ENCODE measurements at regions not wholly inside any gene's neighbourhood (a gene's known extent, or its start where the extent isn't known, plus 50 kb on each side); places are given as distances from the start of the nearest gene placed in this dataset.

GRCh38 chr17:13346996-13347762 is 254.6 kb downstream of the HS3ST3A1 start:
- Mint-ChIP-seq H3K4me3 (no peak overlapping the region), H3K36me3 (no peaks in the 10 kb centered on the region), H3K4me1 (no peaks in the 10 kb centered on the region), H3K27me3 (ENCODE audit: low read depth) (no peaks in the 10 kb centered on the region), H3K27ac (no peak overlapping the region), H3K9me3 (peaks cover 8% of the 10 kb centered on the region)
- no peak for DNase-seq (ENCODE audit: low spot score in 2 of 2, unreplicated experiment in 2 of 2)
- TF ChIP-seq, protein P1, sequence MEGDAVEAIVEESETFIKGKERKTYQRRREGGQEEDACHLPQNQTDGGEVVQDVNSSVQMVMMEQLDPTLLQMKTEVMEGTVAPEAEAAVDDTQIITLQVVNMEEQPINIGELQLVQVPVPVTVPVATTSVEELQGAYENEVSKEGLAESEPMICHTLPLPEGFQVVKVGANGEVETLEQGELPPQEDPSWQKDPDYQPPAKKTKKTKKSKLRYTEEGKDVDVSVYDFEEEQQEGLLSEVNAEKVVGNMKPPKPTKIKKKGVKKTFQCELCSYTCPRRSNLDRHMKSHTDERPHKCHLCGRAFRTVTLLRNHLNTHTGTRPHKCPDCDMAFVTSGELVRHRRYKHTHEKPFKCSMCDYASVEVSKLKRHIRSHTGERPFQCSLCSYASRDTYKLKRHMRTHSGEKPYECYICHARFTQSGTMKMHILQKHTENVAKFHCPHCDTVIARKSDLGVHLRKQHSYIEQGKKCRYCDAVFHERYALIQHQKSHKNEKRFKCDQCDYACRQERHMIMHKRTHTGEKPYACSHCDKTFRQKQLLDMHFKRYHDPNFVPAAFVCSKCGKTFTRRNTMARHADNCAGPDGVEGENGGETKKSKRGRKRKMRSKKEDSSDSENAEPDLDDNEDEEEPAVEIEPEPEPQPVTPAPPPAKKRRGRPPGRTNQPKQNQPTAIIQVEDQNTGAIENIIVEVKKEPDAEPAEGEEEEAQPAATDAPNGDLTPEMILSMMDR (IDR thresholded peaks at IDR 0.05; ENCODE audit: unreplicated experiment) = no peak

- TF ChIP-seq, protein P1 (IDR thresholded peaks at IDR 0.05; ENCODE audit: unreplicated experiment) = no peak
Measured at GRCh38 chr17:13346592-13346991, 255.1 kb downstream of the HS3ST3A1 start.

GRCh38 chr17:13346081-13346533 is 255.6 kb downstream of the HS3ST3A1 start:
- H3K4me3 Mint-ChIP-seq = no peak overlapping the region
- peaks cover 8% of the 10 kb centered on the region for H3K9me3 Mint-ChIP-seq
- no peaks in the 10 kb centered on the region for H3K27me3 Mint-ChIP-seq (ENCODE audit: low read depth)
- no peak overlapping the region for H3K27ac Mint-ChIP-seq
- DNase-seq (ENCODE audit: low spot score in 2 of 2, unreplicated experiment in 2 of 2) = no peak
- TF ChIP-seq, protein P1 (IDR thresholded peaks at IDR 0.05; ENCODE audit: unreplicated experiment) = no peak
- no peaks in the 10 kb centered on the region for H3K36me3 Mint-ChIP-seq
- H3K4me1 Mint-ChIP-seq = no peaks in the 10 kb centered on the region

More at GRCh38 chr17:13346592-13346991, 255.1 kb downstream of the HS3ST3A1 start:
- DNase-seq (ENCODE audit: low spot score in 2 of 2, unreplicated experiment in 2 of 2) = no peak
- no peaks in the 10 kb centered on the region for H3K36me3 Mint-ChIP-seq
- no peak overlapping the region for H3K27ac Mint-ChIP-seq
- peaks cover 8% of the 10 kb centered on the region for H3K9me3 Mint-ChIP-seq
- H3K4me3 Mint-ChIP-seq = no peak overlapping the region
- no peaks in the 10 kb centered on the region for H3K4me1 Mint-ChIP-seq
- no peaks in the 10 kb centered on the region for H3K27me3 Mint-ChIP-seq (ENCODE audit: low read depth)

GRCh38 chr17:13338421-13338820 is 263.3 kb downstream of the HS3ST3A1 start:
- H3K9me3 Mint-ChIP-seq = peaks cover 4% of the 10 kb centered on the region
- H3K36me3 Mint-ChIP-seq = no peaks in the 10 kb centered on the region
- TF ChIP-seq, protein P1 (IDR thresholded peaks at IDR 0.05; ENCODE audit: unreplicated experiment) = no peak
- H3K4me1 Mint-ChIP-seq = peaks cover 18% of the 10 kb centered on the region
- H3K27me3 Mint-ChIP-seq (ENCODE audit: low read depth) = peaks cover 3% of the 10 kb centered on the region
- DNase-seq (ENCODE audit: low spot score in 2 of 2, unreplicated experiment in 2 of 2) = no peak
- peak overlapping the region; percentile 65 for H3K4me3 Mint-ChIP-seq
- no peak overlapping the region for H3K27ac Mint-ChIP-seq

DNA sequence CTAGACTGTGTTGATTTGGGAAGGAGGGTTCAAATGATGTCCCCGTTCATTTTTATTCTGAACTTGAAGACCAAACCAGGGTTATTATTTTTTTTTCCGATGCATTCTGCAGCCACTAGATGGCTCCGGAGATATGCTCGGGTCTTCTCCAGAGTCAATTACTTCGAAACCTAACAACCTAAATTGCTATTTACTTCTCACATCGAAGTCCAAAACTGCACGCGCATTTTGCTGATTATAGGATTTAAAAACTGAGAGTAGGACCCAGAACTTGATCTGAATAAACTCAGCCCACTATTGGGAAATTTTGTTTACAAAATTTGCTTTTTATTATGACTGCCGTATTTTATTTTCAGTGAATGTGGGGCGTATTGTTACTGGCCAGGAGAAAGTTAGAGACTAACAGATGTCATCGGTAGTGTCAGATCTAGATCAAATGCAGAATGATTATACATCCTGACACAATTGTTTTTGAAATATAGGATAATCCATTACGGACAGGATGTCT is 263.8 kb downstream of the HS3ST3A1 start:
- peak overlapping the region; percentile 65 for H3K4me3 Mint-ChIP-seq
- H3K9me3 Mint-ChIP-seq = peaks cover 4% of the 10 kb centered on the region
- no peaks in the 10 kb centered on the region for H3K36me3 Mint-ChIP-seq
- TF ChIP-seq, protein P1 (IDR thresholded peaks at IDR 0.05; ENCODE audit: unreplicated experiment) = peak; percentile 72
- H3K4me1 Mint-ChIP-seq = peaks cover 18% of the 10 kb centered on the region
- H3K27me3 Mint-ChIP-seq (ENCODE audit: low read depth) = peaks cover 3% of the 10 kb centered on the region
- H3K27ac Mint-ChIP-seq = no peak overlapping the region
- no peak for DNase-seq (ENCODE audit: low spot score in 2 of 2, unreplicated experiment in 2 of 2)
